HUES64 (cell line): ENCODE measurements at regions not wholly inside any gene's neighbourhood (a gene's known extent, or its start where the extent isn't known, plus 50 kb on each side); places are given as distances from the start of the nearest gene placed in this dataset.

Experiments
- H3K27ac ChIP-seq: 2 replicates; pipeline ENCODE4 v1.7.0; 2013; ENCODE audit warnings: low read depth, low read length, inconsistent platforms
- H3K27me3 ChIP-seq: 2 replicates; pipeline ENCODE4 v1.6.1; 2013; ENCODE audit warnings: mild to moderate bottlenecking, low read length; ENCODE audit not compliant: insufficient read depth
- H3K36me3 ChIP-seq: 2 replicates; pipeline ENCODE4 v1.6.1; 2013; ENCODE audit warnings: mild to moderate bottlenecking, low read length; ENCODE audit not compliant: insufficient read depth
- H3K4me1 ChIP-seq: 2 replicates; pipeline ENCODE4 v1.6.1; 2013; ENCODE audit warnings: mild to moderate bottlenecking, low read length, moderate library complexity; ENCODE audit not compliant: insufficient read depth
- H3K4me3 ChIP-seq: 2 replicates; pipeline ENCODE4 v1.5.1; 2013; ENCODE audit warnings: mild to moderate bottlenecking, low read length, moderate library complexity
- H3K9ac ChIP-seq: 2 replicates; pipeline ENCODE4 v1.6.1; 2013; ENCODE audit warnings: mild to moderate bottlenecking, low read depth, low read length
- H3K9me3 ChIP-seq: 2 replicates; pipeline ENCODE4 v1.6.1; 2013; ENCODE audit warnings: low read depth, low read length; ENCODE audit not compliant: insufficient read depth
- whole genome bisulfite sequencing: fragments of 150-250, 120-280 bp; methylation state at CpG from one replicate; pipeline ENCODE4 v1.1.7; 2013; ENCODE audit warnings: missing lambda C conversion rate; 5-methylcytosine and 5-hydroxymethylcytosine counted together

DNA sequence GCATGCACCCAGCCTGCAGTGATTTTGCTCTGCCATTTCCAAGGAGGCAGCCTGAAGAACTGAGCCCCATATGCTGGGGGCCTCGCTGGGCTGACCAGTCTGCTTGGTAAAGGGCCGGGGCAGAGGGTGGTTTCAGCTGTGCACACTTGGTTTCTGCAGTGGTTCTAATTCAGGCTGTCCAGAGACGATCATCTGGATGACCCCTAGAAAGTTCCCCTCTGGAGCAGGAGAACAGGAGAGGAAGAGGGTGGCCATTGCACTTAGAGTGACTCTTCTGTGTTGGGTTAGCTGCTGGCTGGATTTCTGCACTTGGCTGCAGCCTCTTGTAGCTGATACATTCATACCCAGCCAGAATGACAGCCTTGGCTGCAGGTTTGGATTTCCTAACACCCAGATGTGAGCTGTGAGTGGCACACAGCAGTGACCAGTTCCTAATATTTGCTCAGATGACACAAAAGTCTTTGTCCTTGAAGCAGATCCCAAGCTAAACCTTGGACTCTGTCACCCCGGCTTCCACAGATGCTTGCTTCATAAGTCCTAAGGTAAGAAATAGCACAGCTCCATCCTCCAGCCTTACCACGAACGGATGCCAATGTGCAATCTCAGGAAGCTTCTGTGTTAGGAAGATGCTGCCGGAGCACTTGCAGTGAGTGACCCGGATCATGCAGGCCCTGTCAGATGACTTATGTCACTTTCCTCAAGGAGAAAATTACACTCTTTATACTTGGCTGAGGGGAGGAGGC, 105.6 kb downstream of the HNRNPLL start:
- Histone ChIP-seq H3K9ac (no peak overlapping the region), H3K36me3 (no peaks in the 10 kb centered on the region), H3K4me3 (no peak overlapping the region), H3K27me3 (no peaks in the 10 kb centered on the region), H3K9me3 (0 out of 2 replicates have a peak, but pooled peaks cover 3% of the 10 kb centered on the region), H3K27ac (no peak overlapping the region), H3K4me1 (peaks cover 18% of the 10 kb centered on the region)
- WGBS, result 88% methylated on average over 8 of the region's 8 CpGs

DNA sequence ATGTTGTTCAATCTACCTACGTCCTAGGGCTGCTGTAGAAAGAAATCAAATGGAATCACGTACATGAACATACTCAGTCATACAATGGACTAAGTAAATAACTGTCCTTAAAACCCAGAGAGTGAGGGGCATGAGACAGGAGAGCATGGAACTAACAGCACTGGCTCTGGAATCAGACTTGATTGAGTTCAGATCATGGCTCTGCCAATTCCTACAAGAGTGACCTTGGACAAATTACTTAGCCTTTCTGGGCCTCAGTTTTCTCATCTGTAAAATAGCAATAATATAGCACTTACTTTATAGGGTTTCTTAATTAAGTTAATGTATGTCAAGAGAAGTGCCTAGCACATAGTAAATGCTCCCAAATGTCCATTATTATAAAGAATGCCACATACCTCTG, 106.8 kb downstream of the HNRNPLL start:
- Histone ChIP-seq H3K27ac (no peak overlapping the region), H3K9me3 (no peaks in the 10 kb centered on the region), H3K9ac (no peak overlapping the region), H3K27me3 (no peaks in the 10 kb centered on the region), H3K36me3 (no peaks in the 10 kb centered on the region), H3K4me3 (no peak overlapping the region), H3K4me1 (peaks cover 18% of the 10 kb centered on the region)
- WGBS, result 92% methylated on average over 2 of the region's 2 CpGs

DNA sequence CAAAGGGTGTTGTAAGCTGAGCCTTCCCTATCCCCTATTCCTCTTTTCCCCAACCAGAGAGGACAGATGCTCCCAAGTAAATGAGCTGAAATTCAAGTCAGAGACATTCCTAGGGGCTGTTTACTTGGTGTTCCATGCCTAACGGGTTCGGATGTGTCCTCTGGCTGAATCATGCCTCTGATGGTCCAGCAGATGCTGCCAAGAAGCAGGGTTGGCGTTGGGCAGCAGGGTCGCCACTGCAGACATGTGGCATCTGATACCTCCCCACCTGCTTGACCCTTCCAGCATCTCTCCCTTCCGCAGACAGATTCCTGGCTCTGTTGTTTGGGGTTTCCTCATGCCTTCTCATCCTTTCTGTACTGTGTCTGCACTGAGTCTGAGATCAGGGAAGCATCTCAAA, 108.3 kb downstream of the HNRNPLL start:
- WGBS, result 87% methylated on average over 5 of the region's 5 CpGs
- H3K27ac ChIP-seq, result no peak overlapping the region

DNA sequence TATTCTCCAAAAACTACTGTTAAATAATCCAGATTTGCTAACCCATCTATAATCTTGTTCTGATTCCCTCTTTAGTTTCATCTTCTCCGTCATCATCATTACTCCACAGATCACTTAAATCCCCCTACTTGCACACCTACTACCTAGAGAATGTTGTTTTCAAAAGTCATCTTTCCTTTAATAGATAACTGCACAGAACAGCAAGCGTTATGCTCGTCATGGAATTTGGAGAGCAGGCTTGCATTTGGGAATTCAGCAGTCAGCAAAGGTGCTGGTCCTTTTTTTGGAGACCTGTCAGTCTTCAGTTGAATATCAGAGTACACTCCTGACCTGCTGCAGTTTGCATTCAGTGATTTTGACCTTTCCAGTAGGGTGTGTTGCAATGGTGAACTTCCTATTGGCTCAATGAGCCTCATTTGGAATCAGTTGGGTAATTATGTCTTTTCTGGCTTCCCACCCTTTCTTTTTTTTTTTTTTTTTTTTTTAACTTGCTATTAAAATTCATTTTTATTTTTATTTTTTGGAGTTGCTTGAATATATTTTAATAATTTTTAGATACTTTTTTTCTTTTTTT, 110.6 kb downstream of the HNRNPLL start:
- Histone ChIP-seq H3K27ac (no peak overlapping the region), H3K9ac (no peak overlapping the region), H3K9me3 (no peaks in the 10 kb centered on the region), H3K4me3 (no peak overlapping the region), H3K27me3 (no peaks in the 10 kb centered on the region), H3K4me1 (no peaks in the 10 kb centered on the region), H3K36me3 (no peaks in the 10 kb centered on the region)
- WGBS, result 93% methylated on average over 3 of the region's 3 CpGs

More for the DNA sequence above, 108.3 kb downstream of the HNRNPLL start:
- H3K4me1 ChIP-seq, result peaks cover 7% of the 10 kb centered on the region; the same call in 1 of the 2 replicates
- no peak overlapping the region for H3K9ac ChIP-seq
- H3K27me3 ChIP-seq, result no peaks in the 10 kb centered on the region
- no peaks in the 10 kb centered on the region for H3K36me3 ChIP-seq
- no peak overlapping the region for H3K4me3 ChIP-seq
- no peaks in the 10 kb centered on the region for H3K9me3 ChIP-seq

DNA sequence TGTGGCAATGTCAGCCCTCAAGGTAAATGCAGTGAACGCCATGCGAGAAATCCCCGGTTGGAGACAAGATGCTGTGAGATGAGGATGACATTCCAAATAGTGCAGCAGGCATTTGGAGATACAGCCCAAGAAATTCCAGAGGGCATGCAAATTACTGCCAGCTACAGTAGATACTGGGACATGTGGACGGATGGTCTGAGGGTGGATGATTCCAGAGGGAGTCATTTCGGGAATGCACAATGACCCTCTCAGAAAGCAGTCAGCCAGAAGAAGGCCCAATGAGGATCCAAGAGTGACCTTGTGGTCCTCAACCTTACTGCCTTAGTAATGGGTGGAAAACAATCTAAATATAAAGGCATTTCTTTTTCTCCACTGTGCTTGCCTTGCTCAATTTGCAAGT, 111.3 kb downstream of the HNRNPLL start:
- Histone ChIP-seq H3K4me3 (no peak overlapping the region), H3K9me3 (no peaks in the 10 kb centered on the region), H3K27ac (no peak overlapping the region), H3K9ac (no peak overlapping the region), H3K36me3 (no peaks in the 10 kb centered on the region), H3K27me3 (no peaks in the 10 kb centered on the region), H3K4me1 (no peaks in the 10 kb centered on the region)
- WGBS, result 92% methylated on average over 5 of the region's 5 CpGs

DNA sequence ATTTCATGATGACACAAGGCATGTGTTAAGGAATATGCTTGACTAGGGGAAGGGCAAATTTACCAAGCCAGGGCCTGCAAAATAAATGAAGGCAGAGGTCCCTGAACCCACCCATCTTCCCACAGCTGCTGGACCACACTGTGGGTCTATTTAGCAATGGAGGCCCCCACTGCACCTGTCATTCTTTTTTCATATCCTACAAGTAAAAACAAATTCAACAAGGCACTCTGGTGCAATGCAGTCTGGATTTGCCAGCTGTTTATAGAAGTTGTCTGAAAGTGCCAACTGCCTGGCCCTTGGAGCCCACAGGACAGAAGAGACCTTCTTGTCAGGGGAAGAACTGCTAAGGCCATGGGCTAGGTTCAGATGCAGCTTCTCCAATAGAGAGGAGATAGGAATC, 112.8 kb upstream of the ATL2 start:
- H3K9ac ChIP-seq, result no peak overlapping the region
- no peaks in the 10 kb centered on the region for H3K36me3 ChIP-seq
- no peaks in the 10 kb centered on the region for H3K4me1 ChIP-seq
- H3K27me3 ChIP-seq, result no peaks in the 10 kb centered on the region
- H3K4me3 ChIP-seq, result no peak overlapping the region
- no peaks in the 10 kb centered on the region for H3K9me3 ChIP-seq
- H3K27ac ChIP-seq, result no peak overlapping the region

DNA sequence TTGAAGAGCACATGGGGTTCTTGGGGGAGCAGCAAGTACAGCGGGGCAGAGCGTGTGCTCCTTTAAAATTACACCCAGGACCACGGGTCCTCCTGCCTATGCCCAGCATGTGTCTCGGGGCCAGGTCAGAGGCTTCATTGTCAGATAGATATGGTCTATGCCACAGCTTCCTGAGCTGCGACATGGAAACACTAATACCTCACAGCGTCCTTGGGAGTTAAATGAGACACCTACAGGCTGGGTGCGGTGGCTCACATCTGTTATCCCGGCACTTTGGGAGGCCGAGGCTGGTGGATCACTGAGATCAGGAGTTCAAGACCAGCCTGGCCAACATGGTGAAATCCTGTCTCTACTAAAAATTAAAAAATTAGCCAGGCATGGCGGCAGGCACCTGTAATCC, 110.8 kb upstream of the ATL2 start:
- Histone ChIP-seq H3K4me3 (no peak overlapping the region), H3K27ac (no peak overlapping the region), H3K9ac (no peak overlapping the region), H3K27me3 (no peaks in the 10 kb centered on the region), H3K36me3 (no peaks in the 10 kb centered on the region), H3K4me1 (no peaks in the 10 kb centered on the region), H3K9me3 (no peaks in the 10 kb centered on the region)
- WGBS, result 92% methylated on average over 10 of the region's 10 CpGs

DNA sequence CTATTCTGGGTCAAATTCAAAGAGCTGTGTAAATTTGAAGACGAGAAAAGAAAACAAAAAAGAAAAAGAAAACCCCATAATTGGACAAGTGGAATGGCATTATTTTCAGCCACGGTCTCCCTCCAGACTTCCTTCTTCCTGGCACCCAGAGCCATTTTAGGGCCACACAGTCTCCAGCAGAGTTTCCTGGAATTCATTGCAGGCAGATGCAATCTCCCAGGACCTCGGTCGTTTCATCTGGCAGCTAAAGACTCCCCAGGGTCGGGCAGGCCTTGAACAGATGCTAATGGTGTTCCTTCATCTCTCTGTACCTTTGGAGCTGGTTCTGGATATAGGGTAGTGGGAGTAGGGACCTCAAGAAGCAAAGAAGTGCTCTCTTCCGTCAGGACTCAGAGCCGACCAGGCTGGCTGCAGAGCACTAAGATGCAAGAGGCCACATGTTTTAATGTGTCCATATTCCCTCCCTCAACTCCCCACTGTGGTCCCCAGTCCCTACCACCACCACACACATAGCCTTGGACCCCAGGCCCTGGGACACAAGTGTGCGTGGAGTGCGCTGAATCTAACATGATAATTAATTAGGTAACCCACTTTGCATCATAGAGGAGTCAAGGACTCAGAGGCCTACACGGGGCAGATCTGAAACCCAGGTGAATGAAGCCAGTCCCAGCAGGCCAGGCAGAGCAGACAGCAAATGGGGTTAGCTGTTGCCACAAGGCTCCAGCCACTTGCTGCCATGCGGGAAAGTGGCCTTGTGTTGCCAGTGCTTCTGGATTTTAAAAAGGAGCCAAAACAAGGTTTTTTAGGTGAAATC, 109.3 kb upstream of the ATL2 start:
- H3K36me3 ChIP-seq, result no peaks in the 10 kb centered on the region
- 82% methylated on average over 10 of the region's 11 CpGs for WGBS
- H3K27ac ChIP-seq, result no peak overlapping the region
- no peaks in the 10 kb centered on the region for H3K27me3 ChIP-seq
- no peaks in the 10 kb centered on the region for H3K9me3 ChIP-seq
- H3K4me3 ChIP-seq, result no peak overlapping the region
- no peaks in the 10 kb centered on the region for H3K4me1 ChIP-seq
- no peak overlapping the region for H3K9ac ChIP-seq

DNA sequence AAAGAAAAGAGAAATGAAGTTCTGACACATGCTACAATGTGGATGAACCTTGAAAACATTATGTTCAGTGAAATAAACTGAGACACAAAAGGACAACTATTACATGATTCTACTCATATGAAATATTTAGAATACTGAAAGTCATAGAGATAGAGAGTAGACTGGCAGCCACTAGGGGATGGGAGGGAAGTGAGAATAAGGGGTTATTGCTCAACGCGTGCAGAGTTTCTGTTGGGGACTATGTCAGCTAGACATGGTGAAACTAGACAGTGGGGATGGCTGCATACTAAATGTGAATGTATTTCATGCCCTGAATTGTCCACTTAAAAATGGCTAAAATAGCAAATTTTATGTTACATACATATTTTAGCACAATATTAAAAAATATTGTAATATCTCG, 108.7 kb upstream of the ATL2 start:
- 95% methylated on average over 2 of the region's 3 CpGs for WGBS
- no peak overlapping the region for H3K27ac ChIP-seq
- H3K36me3 ChIP-seq, result no peaks in the 10 kb centered on the region
- H3K9ac ChIP-seq, result no peak overlapping the region
- no peak overlapping the region for H3K4me3 ChIP-seq
- H3K9me3 ChIP-seq, result peaks cover 4% of the 10 kb centered on the region
- no peaks in the 10 kb centered on the region for H3K4me1 ChIP-seq
- H3K27me3 ChIP-seq, result no peaks in the 10 kb centered on the region

DNA sequence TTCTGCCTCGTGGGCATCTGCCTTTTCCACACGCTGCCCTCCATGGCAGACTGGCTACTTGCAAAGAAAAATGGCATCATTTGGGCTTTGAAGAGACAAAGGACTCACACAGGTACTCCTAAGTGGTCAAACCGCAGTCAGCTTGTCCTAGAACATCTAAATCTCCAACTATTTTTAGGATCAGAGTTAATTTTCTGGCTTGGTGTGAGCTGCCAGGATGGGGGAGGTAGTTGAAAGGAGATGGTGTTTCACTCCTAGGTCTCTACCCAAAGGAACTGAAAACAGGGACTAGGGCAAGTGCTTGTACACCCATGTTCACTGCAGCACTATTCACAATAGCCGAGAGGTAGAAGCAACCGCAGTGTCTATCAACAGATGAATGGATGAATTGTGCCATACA, 107.9 kb upstream of the ATL2 start:
- Histone ChIP-seq H3K4me1 (no peaks in the 10 kb centered on the region), H3K4me3 (no peak overlapping the region), H3K27ac (no peak overlapping the region), H3K9me3 (peaks cover 11% of the 10 kb centered on the region), H3K9ac (no peak overlapping the region), H3K27me3 (no peaks in the 10 kb centered on the region), H3K36me3 (no peaks in the 10 kb centered on the region)
- WGBS, result 91% methylated on average over 5 of the region's 5 CpGs

DNA sequence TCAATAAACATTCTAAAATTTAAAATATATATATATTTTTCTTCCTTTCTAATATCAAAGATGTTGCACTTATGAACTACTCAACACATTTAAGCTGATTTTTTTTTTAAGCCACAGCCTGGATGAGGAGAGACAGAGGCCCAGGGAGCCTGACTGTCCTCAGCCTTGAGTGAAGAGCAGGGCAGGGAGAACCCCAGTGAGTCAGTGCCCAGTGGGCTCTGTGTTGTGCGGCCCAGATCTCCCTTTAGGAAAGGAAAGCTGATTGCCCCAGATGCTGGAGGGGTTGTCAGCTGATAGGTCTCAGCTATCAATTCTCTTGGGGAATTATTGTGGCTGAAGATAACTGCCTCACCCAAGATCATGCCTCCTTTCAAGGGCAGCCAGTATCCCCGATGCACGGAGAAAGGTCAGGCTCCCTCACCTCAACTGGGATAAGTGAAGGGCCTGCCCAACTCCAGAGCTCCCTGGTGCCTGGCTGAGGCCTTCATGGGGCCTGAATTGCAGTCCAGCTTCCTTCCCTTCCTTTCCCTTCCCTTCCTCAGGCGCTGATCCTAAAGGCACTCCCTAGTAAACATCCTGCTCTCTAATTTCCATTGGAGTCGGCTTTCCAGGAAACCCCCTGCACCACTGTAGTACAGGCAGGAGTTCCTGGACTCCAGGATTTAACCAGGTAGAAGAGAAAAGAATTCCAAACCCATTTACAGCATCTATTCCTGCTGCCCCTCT, 106.9 kb upstream of the ATL2 start:
- Histone ChIP-seq H3K4me1 (no peaks in the 10 kb centered on the region), H3K36me3 (no peaks in the 10 kb centered on the region), H3K9me3 (peaks cover 13% of the 10 kb centered on the region), H3K27me3 (no peaks in the 10 kb centered on the region), H3K27ac (no peak overlapping the region), H3K9ac (no peak overlapping the region), H3K4me3 (no peak overlapping the region)
- 89% methylated on average over 5 of the region's 5 CpGs for WGBS
